Uterus (tissue), 3 donors: ENCODE measurements at regions not wholly inside any gene's neighbourhood (a gene's known extent, or its start where the extent isn't known, plus 50 kb on each side); places are given as distances from the start of the nearest gene placed in this dataset.

Experiments
- DNase-seq, 2 donors: peaks; one replicate each; pipeline ENCODE4 v3.0.0-alpha.2; 2019 to 2020
- H3K27ac ChIP-seq, 2 donors: fragments of 200-600 bp; sonication (generic); 1 replicate in 1 of 2; 2 replicates in 1 of 2; pipeline ENCODE4 v1.5.1; 2016 to 2018
- H3K27me3 ChIP-seq, 2 donors: fragments of 200-600 bp; sonication (generic); one replicate each; pipeline ENCODE4 v1.5.1; 2018 to 2019; ENCODE audit warnings: control low read depth in 1 of 2
- H3K36me3 ChIP-seq, 2 donors: fragments of 200-600 bp; sonication (generic); one replicate each; pipeline ENCODE4 v1.5.1; 2019; ENCODE audit warnings: control low read depth in 1 of 2
- H3K4me1 ChIP-seq, 2 donors: fragments of 200-600 bp; sonication (generic); one replicate each; pipeline ENCODE4 v1.5.1; 2018 to 2019; ENCODE audit warnings: control low read depth in 1 of 2
- H3K4me3 ChIP-seq, 2 donors: fragments of 200-600 bp; sonication (generic); 1 replicate in 1 of 2; 2 replicates in 1 of 2; pipeline ENCODE4 v1.5.1; 2018 to 2019; ENCODE audit warnings: mild to moderate bottlenecking in 1 of 2
- H3K9me3 ChIP-seq, 2 donors: fragments of 200-600 bp; sonication (generic); one replicate each; pipeline ENCODE4 v1.5.1; 2019; ENCODE audit warnings: control low read depth in 1 of 2
- CTCF ChIP-seq, 4 experiments: fragments of 200-600 bp in 2 of 4; fragments of 450-650 bp in 2 of 4; sonication (generic) in 2 of 4; IDR thresholded peaks; one replicate each; pipeline ENCODE4 v1.5.1; 2016 to 2019; ENCODE audit warnings: antibody characterized with exemption in 4 of 4, mild to moderate bottlenecking in 2 of 4, moderate library complexity in 1 of 4
- POLR2A ChIP-seq, 2 donors: fragments of 450-650 bp; IDR thresholded peaks; one replicate each; pipeline ENCODE4 v1.6.1; 2016; ENCODE audit warnings: antibody characterized with exemption in 2 of 2, mild to moderate bottlenecking in 1 of 2, moderate library complexity in 1 of 2
- intact Hi-C: fragments of 100-400 bp; cut with DNase I; formaldehyde crosslinking; loops from one replicate; pipeline ENCODE4 v1.15.1; 2023; ENCODE audit warnings: low total_unique reads
- donor health status: DM: yes; HTN: yes; CAD: no.

GRCh38 chr3:118000219-118000618 is 1034.4 kb downstream of the IGSF11 start:
- Histone ChIP-seq H3K9me3 (no peaks in the 10 kb centered on the region), H3K27me3 (no peaks in the 10 kb centered on the region), H3K36me3 (no peaks in the 10 kb centered on the region), H3K27ac (no peak overlapping the region), H3K4me3 (no peak overlapping the region), H3K4me1 (no peaks in the 10 kb centered on the region)
- intact Hi-C loops = no loop called here
- no peak for TF ChIP-seq POLR2A (IDR thresholded peaks at IDR 0.05)
- TF ChIP-seq CTCF (IDR thresholded peaks at IDR 0.05) = no peak
- no peak for DNase-seq

GRCh38 chr3:118001380-118001779 is 1033.3 kb downstream of the IGSF11 start:
- H3K27me3 ChIP-seq = no peaks in the 10 kb centered on the region
- no peaks in the 10 kb centered on the region for H3K36me3 ChIP-seq
- intact Hi-C loops = no loop called here
- H3K4me3 ChIP-seq = no peak overlapping the region
- TF ChIP-seq POLR2A (IDR thresholded peaks at IDR 0.05) (no peak), CTCF (IDR thresholded peaks at IDR 0.05) (no peak)
- no peak overlapping the region for H3K27ac ChIP-seq
- no peaks in the 10 kb centered on the region for H3K9me3 ChIP-seq
- H3K4me1 ChIP-seq = no peaks in the 10 kb centered on the region
- DNase-seq = no peak

GRCh38 chr3:118011910-118012309 is 1022.7 kb downstream of the IGSF11 start:
- intact Hi-C loops = no loop called here
- no peak for DNase-seq
- Histone ChIP-seq H3K36me3 (no peaks in the 10 kb centered on the region), H3K4me3 (no peak overlapping the region), H3K27me3 (no peaks in the 10 kb centered on the region), H3K9me3 (no peaks in the 10 kb centered on the region), H3K4me1 (no peaks in the 10 kb centered on the region), H3K27ac (no peak overlapping the region)
- TF ChIP-seq POLR2A (IDR thresholded peaks at IDR 0.05) (no peak), CTCF (IDR thresholded peaks at IDR 0.05) (no peak)

GRCh38 chr3:118029049-118029448 is 1005.6 kb downstream of the IGSF11 start:
- intact Hi-C loops = no loop called here
- TF ChIP-seq POLR2A (IDR thresholded peaks at IDR 0.05) (no peak), CTCF (IDR thresholded peaks at IDR 0.05) (no peak)
- H3K36me3 ChIP-seq = no peaks in the 10 kb centered on the region
- no peak overlapping the region for H3K27ac ChIP-seq
- no peaks in the 10 kb centered on the region for H3K4me1 ChIP-seq
- H3K9me3 ChIP-seq = peaks cover 0 to 14% of the 10 kb centered on the region in 2 donors
- H3K4me3 ChIP-seq = no peak overlapping the region
- DNase-seq = no peak
- no peaks in the 10 kb centered on the region for H3K27me3 ChIP-seq

- TF ChIP-seq POLR2A (IDR thresholded peaks at IDR 0.05) (no peak), CTCF (IDR thresholded peaks at IDR 0.05) (no peak)
- Histone ChIP-seq H3K4me1 (no peaks in the 10 kb centered on the region), H3K27ac (no peak overlapping the region), H3K36me3 (no peaks in the 10 kb centered on the region), H3K27me3 (no peaks in the 10 kb centered on the region), H3K9me3 (no peaks in the 10 kb centered on the region), H3K4me3 (no peak overlapping the region)
- intact Hi-C loops = no loop called here
- no peak for DNase-seq
These were observed 998.4 kb downstream of the IGSF11 start for GRCh38 chr3:118036215-118036614.
